ENCODE measurements at regions not wholly inside any gene's neighbourhood (a gene's known extent, or its start where the extent isn't known, plus 50 kb on each side); places are given as distances from the start of the nearest gene placed in this dataset.
"Not testable (repeated sequence)": the region's sequence is repeated elsewhere in the genome, so short reads cannot be mapped to it uniquely, and the experiment has no call there.

DNA sequence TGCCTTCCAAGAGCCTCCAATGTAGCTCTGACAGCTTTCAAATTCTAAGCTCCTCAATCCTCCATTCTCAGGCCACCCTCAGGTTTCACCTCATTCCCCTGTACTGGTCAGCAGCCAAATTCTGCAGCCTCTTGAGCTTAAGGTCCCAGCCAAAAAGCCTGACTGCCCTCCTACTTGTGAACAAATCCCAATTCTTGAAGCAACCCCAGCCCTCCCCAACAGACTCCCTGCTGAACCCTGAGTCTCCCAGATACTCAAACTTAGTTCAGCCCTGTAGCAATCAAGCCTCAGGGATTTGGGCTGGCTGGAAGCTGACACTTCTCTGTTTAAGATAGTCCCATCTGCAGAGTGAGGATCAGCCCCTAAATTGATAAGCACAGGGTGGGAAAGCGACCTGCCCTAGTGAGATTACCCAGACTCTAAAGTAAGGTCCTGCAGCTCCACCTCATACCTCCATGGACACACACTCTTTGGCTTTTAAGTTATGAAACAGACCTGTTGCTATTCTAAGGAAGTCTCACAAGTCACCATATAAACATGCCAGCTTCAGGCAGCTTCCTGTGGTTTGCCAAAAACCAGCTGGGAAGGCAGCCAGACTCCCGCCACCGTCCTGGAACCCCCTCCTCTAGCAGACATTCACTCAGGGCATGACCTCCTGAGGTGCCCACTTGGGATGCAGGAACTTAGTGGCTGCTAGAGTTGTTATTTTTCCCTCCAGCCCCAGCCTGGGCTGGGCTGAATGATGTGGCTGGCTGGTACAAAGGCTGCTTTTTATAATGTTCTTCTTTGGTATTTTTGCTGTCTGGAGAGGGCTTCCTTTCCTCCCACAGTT, 82.5 kb upstream of the PICALM start:
- DNase-seq (ENCODE audit: low read depth): no peak
- H3K4me3 ChIP-seq (ENCODE audit: low read depth, low read length): no peak overlapping the region

DNA sequence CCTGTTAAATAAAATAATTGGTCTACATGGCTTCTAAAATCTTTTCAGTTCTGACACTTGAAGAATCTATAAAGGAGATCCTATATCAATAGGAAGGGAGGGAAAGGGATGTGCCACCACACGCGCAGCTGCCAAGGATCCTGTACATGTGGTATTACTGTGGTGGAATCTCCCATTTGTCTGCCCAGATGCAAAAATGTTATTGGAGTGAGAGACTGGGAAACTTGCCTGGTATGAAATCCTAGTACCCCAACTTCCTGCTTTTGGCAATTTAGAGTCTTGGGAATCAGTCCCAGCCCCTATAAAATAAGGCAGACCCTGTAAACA, 81.9 kb upstream of the PICALM start:
- H3K4me3 ChIP-seq (ENCODE audit: low read depth, low read length): no peak overlapping the region
- no peak for DNase-seq (ENCODE audit: low read depth)

DNA sequence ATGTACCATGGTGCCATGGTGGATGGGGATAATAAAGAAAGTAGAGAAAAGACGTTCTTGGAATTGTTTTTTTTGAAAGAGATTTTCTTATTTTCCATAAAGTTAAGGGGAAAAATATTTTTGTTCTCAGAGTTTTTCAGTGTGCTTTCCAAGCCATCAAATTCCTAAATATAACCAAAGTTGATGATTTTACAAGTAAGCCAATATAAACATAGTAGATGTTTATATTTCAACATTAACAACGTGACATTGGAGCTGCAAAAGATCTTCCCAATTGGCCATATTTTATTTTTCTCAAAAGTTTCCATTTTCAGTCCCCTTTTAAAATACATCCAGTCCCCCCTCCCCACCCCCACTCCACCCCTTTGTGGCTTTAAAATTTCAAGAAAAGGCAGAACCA, 80.9 kb upstream of the PICALM start:
- no peak for DNase-seq (ENCODE audit: low read depth)
- H3K4me3 ChIP-seq (ENCODE audit: low read depth, low read length): no peak overlapping the region

DNA sequence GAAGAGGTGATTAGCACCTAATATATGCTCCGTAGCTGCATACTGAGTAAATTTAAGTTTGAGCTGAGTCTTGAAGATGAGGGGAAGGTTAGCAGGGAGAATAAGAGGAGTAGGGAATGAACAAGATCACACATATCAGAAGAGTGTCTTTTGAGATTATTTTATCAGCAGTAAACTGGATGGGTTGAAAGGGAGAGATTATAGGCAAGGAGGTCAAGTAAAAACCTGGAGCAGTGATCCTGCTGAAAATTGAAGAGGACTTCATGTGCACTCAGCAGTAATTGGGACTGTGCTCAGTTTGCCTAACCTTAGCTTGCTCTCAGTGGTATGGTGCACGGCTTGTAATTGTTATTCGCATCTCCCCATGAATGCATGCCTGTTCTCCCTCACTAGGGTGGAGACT, 79.5 kb upstream of the PICALM start:
- DNase-seq (ENCODE audit: low read depth): no peak
- no peak overlapping the region for H3K4me3 ChIP-seq (ENCODE audit: low read depth, low read length)

DNA sequence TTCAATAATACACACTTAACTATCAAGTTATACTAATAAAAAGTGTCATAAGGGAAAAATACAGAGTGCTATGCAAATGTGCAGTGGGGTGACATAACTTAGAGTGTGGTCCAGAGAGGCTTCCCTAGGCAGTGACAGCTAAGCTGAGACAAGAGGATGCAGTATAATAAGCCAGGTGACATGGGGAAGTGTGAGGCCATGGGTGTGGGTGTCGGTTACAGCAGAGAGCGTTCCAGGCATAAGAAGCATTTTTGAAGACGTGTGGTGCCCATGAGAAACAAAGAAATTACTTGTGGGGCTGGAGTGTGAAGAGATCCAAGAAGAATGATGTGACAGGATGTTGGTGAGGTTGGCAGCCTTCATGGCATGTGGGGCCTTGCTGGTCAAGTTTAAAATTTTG, 78.1 kb upstream of the PICALM start:
- no peak for DNase-seq (ENCODE audit: low read depth)
- no peak overlapping the region for H3K4me3 ChIP-seq (ENCODE audit: low read depth, low read length)

DNA sequence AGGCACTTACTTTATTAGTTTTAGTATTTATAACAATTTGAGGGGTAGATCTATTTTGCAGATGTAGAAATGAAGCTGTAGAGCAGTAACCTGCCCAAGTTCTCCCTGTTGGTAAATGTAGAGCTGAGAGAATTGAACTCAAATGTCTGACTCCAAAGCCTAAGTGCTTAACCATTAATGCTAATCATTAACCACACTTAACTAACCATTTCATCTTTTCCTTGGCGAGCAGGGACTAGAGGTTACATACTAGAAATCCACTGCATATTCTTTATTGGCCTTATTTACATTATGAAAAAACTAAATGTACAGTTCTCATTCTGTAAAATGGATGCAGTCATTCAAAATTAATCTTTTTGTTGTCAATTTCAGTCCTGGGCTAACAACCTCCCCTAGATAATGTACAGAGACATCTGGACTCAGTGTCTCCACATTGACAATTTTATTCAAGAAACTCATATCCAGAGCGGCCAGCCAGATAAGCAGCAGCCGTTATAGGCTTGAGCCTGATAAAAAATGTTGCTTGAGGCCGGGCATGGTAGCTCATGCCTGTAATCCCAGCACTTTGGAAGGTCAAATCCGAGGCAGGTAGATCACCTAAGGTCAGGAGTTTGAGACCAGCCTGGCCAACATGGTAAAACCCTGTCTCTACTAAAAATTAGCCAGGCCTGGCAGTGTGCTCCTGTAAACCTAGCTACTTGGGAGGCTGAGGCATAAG, 76.7 kb upstream of the PICALM start:
- no peak overlapping the region for H3K4me3 ChIP-seq (ENCODE audit: low read depth, low read length)
- DNase-seq (ENCODE audit: low read depth): no peak

DNA sequence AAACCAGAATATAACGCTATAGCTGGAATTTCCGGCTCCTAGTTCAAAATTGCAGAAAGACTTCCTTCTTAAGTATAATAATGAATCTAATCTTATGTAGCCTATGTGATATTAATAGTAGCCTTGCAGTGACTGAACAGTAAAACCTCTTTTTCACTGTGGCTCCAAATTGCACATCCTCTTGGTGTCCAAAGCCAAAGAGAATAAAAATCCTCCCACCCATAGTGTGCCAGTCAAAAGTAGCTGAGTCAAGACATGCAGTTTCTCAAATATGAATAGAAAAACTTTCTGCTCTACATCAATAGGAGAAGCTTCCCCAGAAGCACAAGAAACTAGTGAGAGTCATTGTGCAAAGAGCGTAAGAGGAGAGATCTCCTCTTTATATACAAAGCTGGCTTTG, 76.0 kb upstream of the PICALM start:
- DNase-seq (ENCODE audit: low read depth): no peak
- H3K4me3 ChIP-seq (ENCODE audit: low read depth, low read length): no peak overlapping the region

DNA sequence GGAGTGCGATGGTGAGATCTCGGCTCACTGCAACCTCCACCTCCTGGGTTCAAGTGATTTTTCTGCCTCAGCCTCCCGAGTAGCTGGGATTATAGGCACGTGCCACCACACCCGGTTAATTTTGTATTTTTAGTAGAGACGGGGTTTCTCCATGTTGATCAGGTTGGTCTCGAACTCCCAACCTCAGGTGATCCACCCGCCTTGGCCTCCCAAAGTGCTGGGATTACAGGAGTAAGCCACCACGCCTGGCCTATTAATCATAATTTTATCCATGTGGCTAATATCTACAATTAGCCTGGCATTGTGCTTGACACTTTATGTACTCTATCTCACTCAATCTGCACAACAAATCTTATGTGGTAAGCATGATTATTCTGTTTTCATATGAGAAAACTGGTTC, 75.2 kb upstream of the PICALM start:
- not testable (repeated sequence) for DNase-seq (ENCODE audit: low read depth); H3K4me3 ChIP-seq (ENCODE audit: low read depth, low read length)

DNA sequence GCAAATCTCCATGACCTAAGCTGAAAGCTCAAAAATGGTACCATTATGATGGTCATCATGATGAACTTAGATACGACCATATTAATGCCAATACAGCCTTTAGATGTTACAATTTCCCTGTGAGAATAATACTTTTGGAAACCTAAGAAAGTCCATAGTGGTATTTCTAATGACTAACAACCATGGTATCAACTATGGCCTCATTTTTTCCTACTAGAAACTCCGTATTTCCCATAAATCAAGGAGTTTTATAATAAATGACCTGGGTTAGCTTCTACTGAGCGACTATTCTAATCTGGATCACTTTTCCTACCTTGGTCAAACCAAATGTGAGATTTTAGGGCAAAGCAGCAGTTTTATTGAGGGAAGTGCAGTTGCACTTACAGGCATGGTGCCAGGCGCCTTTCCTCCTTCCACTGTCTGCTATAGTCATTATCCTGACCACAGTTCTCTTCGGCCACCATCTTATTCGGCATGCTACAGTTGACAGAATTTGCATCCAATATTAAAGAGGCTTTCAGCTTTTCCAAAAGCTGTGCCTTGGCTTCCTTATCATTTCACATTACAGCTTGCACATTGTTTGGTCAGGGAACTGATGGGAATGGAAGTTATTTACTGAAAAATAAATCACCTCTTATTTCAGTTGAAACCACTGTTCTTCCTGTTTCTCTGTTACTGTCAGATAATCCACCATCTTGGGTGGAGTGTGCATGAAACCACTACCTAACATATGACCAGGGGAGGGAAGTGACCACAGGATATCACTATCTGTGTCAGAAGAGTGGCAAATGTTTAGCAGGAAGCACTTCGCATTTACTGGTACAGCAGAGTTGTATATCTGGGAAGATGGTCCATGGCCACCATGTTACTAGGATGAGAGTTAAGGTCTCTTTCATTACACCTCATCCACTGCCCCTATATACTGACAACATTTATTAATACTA, 74.5 kb upstream of the PICALM start:
- H3K4me3 ChIP-seq (ENCODE audit: low read depth, low read length): no peak overlapping the region
- DNase-seq (ENCODE audit: low read depth): no peak

DNA sequence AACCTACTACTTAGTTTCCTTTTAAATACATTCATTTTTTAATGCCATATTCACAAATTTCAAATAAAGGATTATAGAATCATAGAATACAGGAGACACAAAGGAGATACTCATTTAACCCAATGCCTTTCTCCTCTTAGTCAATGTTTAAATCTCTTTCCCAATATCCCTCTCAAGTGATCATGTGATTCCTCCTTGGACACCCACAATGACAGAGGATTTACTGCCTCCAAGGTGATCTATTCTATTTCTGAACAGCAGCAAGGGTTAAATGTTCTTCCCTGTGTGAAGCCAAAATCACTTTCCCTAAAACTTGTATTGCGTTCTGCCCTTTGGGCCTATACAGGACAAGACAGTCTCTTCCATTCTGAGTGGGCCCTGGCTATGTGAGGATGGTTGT, 73.3 kb upstream of the PICALM start:
- DNase-seq (ENCODE audit: low read depth): no peak
- H3K4me3 ChIP-seq (ENCODE audit: low read depth, low read length): no peak overlapping the region

DNA sequence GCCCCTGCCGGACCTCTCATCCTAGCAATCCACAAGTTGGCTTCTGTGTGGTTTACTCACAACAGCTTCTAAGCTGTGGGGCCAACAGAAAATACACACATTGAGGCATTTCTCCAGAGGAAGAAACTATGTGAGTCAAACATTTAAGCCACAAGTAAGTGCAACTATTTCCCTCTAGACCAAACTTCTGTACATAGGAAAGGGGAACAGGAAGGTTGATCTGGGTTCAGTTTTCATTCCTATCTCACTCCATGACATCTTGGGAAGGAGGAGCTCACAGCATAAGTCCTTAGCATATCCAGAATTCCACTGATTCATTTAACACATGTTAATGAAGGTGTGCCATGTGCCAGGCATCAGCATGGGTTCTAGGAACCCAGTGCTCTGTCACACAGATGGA, 72.8 kb upstream of the PICALM start:
- H3K4me3 ChIP-seq (ENCODE audit: low read depth, low read length): no peak overlapping the region
- no peak for DNase-seq (ENCODE audit: low read depth)

DNA sequence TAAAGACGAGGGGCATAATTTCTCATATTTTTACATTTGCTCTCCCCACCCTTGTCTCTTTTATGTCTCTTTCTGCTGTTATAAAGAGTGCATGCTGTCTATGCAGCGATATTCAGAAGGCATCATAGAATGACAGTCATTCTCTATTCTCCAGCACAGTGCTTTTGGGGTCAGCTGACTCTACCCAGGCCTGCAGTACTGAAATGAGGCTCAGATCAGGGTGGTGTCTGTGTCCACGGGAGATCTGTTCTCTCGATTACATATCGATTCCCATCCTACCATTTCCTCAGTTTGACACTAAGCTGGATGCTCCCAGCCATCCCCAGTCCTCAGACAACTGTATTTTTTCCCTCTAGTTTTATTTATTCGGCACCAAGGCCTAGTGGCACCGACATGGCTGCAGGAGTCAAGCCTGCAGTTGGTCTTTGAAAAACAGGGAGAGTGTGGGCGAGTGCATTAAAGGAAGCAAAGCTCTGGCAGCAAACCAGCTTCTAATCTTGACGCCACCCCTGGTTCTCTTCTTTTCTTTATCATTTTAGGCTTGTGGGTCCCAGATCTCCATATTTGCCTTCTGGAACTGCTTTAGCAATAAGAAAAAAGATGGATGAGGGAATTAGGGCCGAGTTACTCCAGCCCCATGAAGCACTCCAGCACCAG, 71.6 kb upstream of the PICALM start:
- no peak for DNase-seq (ENCODE audit: low read depth)
- no peak overlapping the region for H3K4me3 ChIP-seq (ENCODE audit: low read depth, low read length)

DNA sequence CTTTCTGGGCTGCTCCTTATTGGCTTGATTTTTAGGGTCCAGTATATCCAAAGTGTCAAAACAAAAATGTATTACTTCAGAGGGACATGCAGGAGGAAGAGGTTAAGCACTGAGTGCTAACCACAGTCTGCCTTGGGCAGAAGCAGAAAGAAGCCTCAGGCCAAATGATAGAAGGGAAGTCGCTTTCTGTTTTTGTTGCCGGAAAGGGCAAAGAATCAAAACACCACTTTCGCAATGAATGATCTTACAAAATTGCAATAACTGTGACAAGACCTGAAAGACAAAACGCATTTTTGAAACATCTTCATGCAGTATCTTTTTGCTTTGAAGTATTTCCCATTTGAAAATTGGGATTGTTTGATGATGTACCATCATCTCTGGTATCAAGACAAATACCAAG, 70.1 kb upstream of the PICALM start:
- H3K4me3 ChIP-seq (ENCODE audit: low read depth, low read length): no peak overlapping the region
- DNase-seq (ENCODE audit: low read depth): no peak

DNA sequence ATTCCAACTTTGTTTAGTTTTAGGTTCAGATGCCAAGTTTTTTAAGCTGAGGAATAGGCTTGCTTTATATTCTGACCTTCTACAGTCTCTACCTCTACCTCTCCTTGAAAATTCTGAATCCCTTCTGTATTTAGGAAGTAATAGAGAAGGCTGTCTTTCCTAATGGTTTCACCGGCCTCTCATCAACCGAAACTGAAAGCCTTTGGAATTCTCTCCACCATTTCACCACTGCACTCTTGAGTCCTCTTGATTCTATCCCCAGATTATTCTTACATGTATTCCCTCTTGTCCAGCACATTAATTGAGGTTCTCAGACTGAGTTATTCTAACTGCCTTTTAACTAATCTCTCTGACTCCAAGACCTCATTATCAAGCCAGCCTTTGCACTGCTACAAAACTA, 67.7 kb upstream of the PICALM start:
- no peak overlapping the region for H3K4me3 ChIP-seq (ENCODE audit: low read depth, low read length)
- DNase-seq (ENCODE audit: low read depth): no peak

DNA sequence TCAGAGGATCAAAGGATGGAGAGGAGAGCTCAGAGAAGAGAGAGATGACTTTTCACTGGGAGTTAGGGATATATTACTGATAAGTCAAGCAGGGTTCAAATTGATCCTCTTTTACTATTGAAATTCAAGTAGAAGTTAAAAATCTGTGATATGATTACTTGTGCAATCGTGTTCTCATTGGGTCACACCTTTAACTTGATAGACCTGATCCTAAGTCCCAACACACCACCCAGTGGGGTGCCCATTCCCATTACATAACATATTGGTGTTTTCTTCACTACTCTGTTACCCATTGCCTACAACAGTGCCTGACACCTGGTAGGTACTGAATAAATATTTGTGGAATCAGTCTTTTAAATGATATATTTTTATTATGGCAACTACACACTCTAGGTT, 66.4 kb upstream of the PICALM start:
- no peak for DNase-seq (ENCODE audit: low read depth)
- H3K4me3 ChIP-seq (ENCODE audit: low read depth, low read length): no peak overlapping the region

DNA sequence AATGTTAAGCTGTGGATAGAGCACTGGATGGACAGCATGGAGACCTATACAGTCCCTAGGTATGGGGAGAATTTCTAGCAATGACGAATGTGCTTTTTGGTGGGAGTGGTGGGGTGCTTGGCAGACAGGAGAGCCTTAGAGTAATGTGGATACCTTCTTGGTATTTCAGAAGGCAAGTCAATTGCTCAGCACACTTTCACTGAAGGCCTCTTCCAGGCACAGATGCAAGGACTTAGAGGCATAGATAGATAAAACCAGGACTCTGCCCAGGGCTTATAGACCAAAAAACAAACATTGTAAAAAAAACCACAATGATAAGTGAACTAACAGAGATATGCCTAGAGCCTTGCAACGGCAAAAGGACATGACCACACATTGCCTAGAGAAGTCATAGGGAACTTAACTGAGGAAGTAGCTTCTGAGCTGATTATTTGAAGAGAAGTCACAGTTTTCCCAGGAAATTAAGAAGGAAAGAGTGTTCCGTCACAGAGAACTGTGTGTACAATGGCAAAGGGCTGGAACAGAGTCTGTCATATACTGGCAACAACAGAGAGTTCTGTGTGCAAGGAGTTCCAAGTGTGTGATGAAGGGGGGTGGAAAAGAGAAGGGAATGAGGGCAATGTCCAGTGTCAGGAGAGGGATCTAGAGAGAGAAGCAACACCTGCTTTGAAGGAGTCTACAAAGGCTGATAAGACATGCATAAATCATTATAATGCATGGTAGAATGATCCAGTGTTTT, 65.9 kb upstream of the PICALM start:
- H3K4me3 ChIP-seq (ENCODE audit: low read depth, low read length): no peak overlapping the region
- no peak for DNase-seq (ENCODE audit: low read depth)

DNA sequence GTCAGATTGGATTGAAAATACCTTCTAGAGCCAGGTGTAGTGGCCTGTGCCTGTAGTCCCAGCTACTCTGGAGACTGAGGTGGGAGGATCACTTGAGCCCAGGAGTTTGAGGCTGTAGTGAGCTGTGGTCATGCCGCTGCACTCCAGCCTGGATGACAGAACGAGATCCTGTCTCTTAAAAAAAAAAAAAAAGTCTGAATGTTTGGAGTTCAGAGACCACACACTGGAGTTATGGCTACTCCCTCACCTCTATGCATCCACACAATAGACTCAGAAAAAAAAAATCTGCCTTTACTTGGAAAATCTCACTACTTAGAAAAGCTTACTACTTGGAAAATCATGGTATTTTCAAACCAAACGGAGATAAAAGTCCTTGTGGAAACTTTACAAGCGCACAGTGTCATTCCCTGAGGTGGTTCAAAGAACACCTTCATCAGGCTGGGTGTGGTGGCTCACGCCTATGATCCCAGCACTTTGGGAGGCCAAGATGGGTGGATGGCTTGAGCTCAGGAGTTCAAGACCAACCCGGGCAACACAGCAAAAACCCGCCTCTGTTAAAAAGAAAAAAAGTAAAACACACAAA, 63.9 kb upstream of the PICALM start:
- no peak overlapping the region for H3K4me3 ChIP-seq (ENCODE audit: low read depth, low read length)
- DNase-seq (ENCODE audit: low read depth): no peak

DNA sequence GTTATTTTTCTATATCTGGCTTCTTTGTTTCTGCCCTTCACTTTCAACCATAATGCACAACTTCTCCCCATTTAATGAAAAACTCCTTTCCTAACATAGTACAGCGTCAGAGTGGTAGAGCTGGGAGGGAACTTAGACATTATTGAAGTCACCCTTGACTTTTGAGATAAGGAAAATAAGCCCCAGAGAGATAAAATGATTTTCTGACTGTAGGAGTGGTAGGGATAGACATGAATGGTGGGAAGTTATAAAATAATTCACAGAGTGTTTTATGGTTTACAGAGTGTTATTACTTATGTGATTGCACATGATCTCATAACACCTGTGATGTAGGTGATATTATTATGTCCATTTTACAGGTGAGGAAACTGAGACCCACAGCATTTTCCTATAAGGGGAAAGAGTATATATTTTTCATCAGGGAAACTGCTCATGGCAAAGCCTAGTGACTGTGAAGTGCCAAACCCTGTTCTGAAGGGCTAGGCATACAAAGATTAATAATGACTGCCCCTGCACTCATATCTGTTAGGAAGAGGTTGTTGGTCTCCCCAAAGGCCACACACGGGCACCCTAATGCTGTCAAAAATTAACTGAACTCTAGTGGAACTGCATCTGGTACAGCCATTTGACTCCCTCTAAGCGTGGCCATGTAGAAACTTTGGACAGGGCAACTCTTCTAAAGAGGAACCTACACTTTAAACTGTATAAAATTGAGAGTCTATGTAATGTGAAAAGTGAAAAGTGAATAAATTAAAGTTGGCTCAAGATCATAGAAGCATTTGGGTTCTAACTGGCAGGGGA, 61.1 kb upstream of the PICALM start:
- no peak for DNase-seq (ENCODE audit: low read depth)
- H3K4me3 ChIP-seq (ENCODE audit: low read depth, low read length): no peak overlapping the region

Data from skeletal muscle cell (primary cell).